Keratinocyte (primary cell): ENCODE measurements at regions not wholly inside any gene's neighbourhood (a gene's known extent, or its start where the extent isn't known, plus 50 kb on each side); places are given as distances from the start of the nearest gene placed in this dataset.

ENCODE experiments used
- DNase-seq: peaks from one replicate; pipeline ENCODE4 v3.0.0-alpha.2; 2011; ENCODE audit warnings: low read depth, missing footprints, low spot score
- FAIRE-seq: peaks from 2 replicates; lab custom pipeline; 2011; peaks lifted over from hg19 to GRCh38; lab: Jason Lieb, UNC
- H2AFZ ChIP-seq: 2 replicates; pipeline ENCODE4 v1.6.0; 2012; ENCODE audit warnings: low read length, control low read depth, inconsistent platforms; ENCODE audit not compliant: control insufficient read depth
- H3K27ac ChIP-seq: 2 replicates; pipeline ENCODE4 v1.5.1; 2011; ENCODE audit warnings: low read length; ENCODE audit not compliant: control insufficient read depth, insufficient read depth
- H3K27me3 ChIP-seq: 3 replicates; pipeline ENCODE4 v1.6.0; 2011; ENCODE audit warnings: low read length; ENCODE audit not compliant: control insufficient read depth, insufficient read depth; ENCODE audit errors: extremely low read depth
- H3K36me3 ChIP-seq, 2 experiments: 2 replicates in 1 of 2; 3 replicates in 1 of 2; pipeline ENCODE4 v1.5.1; 2011; ENCODE audit warnings: low read length in 2 of 2, mild to moderate bottlenecking in 1 of 2; ENCODE audit not compliant: control insufficient read depth in 2 of 2, insufficient read depth in 2 of 2; ENCODE audit errors: extremely low read depth in 1 of 2
- H3K4me1 ChIP-seq: 3 replicates; pipeline ENCODE4 v1.5.1; 2011; ENCODE audit warnings: low read length; ENCODE audit not compliant: control insufficient read depth, insufficient read depth; ENCODE audit errors: extremely low read depth
- H3K4me2 ChIP-seq: 3 replicates; pipeline ENCODE4 v1.6.0; 2011; ENCODE audit warnings: low read depth, low read length; ENCODE audit not compliant: control insufficient read depth, insufficient read depth; ENCODE audit errors: extremely low read depth
- H3K4me3 ChIP-seq, 3 experiments: fragments of 200-600 bp in 1 of 3; sonication (generic) in 1 of 3; 2 replicates in 2 of 3; 3 replicates in 1 of 3; pipeline ENCODE4 v1.5.1; 2011 to 2016; ENCODE audit warnings: low read length in 3 of 3, mild to moderate bottlenecking in 3 of 3, control low read depth in 2 of 3, inconsistent platforms in 1 of 3, low read depth in 1 of 3, mixed read lengths in 1 of 3, mixed run types in 1 of 3, moderate library complexity in 1 of 3; ENCODE audit not compliant: control insufficient read depth in 2 of 3, insufficient read depth in 2 of 3; ENCODE audit errors: extremely low read depth in 1 of 3
- H3K79me2 ChIP-seq: 2 replicates; pipeline ENCODE4 v1.6.0; 2012; ENCODE audit warnings: low read length; ENCODE audit not compliant: control insufficient read depth, insufficient read depth
- H3K9ac ChIP-seq: 3 replicates; pipeline ENCODE4 v1.6.0; 2011; ENCODE audit warnings: low read length; ENCODE audit not compliant: control insufficient read depth, insufficient read depth; ENCODE audit errors: extremely low read depth
- H3K9me1 ChIP-seq: 3 replicates; pipeline ENCODE4 v1.6.0; 2011; ENCODE audit warnings: low read length; ENCODE audit not compliant: control insufficient read depth, insufficient read depth; ENCODE audit errors: extremely low read depth
- H3K9me3 ChIP-seq: 2 replicates; pipeline ENCODE4 v1.5.1; 2012; ENCODE audit warnings: low read depth, low read length; ENCODE audit not compliant: control insufficient read depth
- H4K20me1 ChIP-seq: 3 replicates; pipeline ENCODE4 v1.6.0; 2011; ENCODE audit warnings: low read length; ENCODE audit not compliant: control insufficient read depth, insufficient read depth; ENCODE audit errors: extremely low read depth
- EZH2 ChIP-seq: IDR thresholded peaks from one replicate; pipeline ENCODE4 v1.6.1; 2012; ENCODE audit warnings: inconsistent platforms, mild to moderate bottlenecking, low read length, moderate library complexity
- dilution Hi-C: fragments of 300-500 bp; cut with MboI; formaldehyde crosslinking; loops from one replicate; pipeline ENCODE4 v1.7.0; 2020; ENCODE audit warnings: low sequenced_read_pairs; ENCODE audit not compliant: extremely low pct_ligation_motif_present
- TF ChIP-seq, protein P1 (sequence below), 3 experiments: IDR thresholded peaks in 1 of 3; conservative IDR thresholded peaks in 1 of 3; optimal IDR thresholded peaks in 1 of 3; 2 replicates in 2 of 3; 3 replicates in 1 of 3; pipeline versions ENCODE3 to v1.5.1; 2011; ENCODE audit warnings: low read length in 3 of 3, mild to moderate bottlenecking in 3 of 3, moderate library complexity in 2 of 3, control low read depth in 1 of 3, inconsistent platforms in 1 of 3; ENCODE audit not compliant: insufficient read depth in 2 of 3; ENCODE audit errors: extremely low read depth in 1 of 3

DNA sequence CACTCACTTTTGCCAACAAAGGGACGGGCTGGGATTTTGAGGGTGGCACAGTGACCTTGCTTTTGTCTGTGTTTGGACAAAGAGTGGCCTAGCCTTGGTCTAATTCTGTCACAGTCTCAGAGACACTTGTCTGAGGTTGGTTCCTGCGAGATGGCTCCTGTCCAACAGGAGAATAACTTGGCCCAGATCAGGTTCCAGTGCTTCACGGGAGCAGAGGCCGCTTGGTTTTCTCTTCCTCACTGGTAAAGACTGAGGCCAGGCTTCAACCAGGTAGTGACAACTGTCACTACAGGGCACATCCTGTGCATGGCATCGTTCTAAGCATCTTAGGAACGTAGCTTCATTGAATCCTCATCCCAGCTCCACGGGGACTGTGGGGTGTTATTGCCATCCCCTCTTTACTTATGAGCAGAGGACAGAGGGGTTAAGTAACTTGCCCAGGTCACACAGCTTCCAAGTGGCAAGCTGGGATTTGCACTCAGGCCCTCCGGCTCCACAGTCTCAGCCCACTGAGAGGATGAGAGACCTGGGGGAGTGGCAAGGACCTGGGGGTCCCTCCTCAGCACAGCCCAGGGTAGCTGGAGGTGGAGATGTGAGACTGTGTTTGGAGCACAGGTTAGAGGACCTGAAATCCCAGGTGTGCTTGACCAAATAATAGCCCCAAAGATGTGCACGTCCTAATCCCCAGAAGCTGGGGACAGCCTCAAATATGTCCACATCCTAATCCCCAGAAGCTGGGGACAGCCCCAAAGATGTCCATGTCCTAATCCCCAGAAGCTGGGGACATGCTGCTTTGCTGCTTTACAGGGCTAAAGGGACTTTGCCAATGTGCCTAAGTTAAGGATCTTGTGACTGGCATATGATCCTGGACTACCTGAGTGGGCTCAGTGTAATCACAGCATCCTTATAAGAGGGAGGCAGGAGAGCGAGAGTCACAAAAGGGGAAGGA, 179.2 kb upstream of the RTL1 start:
- Histone ChIP-seq H4K20me1 (no peaks in the 10 kb centered on the region), H3K9me1 (no peaks in the 10 kb centered on the region), H3K36me3 (no peaks in the 10 kb centered on the region), H3K9ac (no peak overlapping the region), H3K27ac (no peak overlapping the region), H3K9me3 (no peaks in the 10 kb centered on the region), H3K4me2 (no peak overlapping the region), H2AFZ (no peak overlapping the region), H3K4me3 (no peak overlapping the region), H3K27me3 (peaks cover 29% of the 10 kb centered on the region), H3K79me2 (no peaks in the 10 kb centered on the region), H3K4me1 (no peaks in the 10 kb centered on the region)
- dilution Hi-C loops = no loop called here
- no peak for DNase-seq
- FAIRE-seq = no peak
- no peak for TF ChIP-seq EZH2
- TF ChIP-seq, protein P1, sequence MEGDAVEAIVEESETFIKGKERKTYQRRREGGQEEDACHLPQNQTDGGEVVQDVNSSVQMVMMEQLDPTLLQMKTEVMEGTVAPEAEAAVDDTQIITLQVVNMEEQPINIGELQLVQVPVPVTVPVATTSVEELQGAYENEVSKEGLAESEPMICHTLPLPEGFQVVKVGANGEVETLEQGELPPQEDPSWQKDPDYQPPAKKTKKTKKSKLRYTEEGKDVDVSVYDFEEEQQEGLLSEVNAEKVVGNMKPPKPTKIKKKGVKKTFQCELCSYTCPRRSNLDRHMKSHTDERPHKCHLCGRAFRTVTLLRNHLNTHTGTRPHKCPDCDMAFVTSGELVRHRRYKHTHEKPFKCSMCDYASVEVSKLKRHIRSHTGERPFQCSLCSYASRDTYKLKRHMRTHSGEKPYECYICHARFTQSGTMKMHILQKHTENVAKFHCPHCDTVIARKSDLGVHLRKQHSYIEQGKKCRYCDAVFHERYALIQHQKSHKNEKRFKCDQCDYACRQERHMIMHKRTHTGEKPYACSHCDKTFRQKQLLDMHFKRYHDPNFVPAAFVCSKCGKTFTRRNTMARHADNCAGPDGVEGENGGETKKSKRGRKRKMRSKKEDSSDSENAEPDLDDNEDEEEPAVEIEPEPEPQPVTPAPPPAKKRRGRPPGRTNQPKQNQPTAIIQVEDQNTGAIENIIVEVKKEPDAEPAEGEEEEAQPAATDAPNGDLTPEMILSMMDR (optimal IDR thresholded peaks at IDR 0.05 in 1 of 3, IDR thresholded peaks at IDR 0.05 in 1 of 3, conservative IDR thresholded peaks at IDR 0.05 in 1 of 3; ENCODE audit: extremely low read depth in 1 of 3, insufficient read depth in 2 of 3, low read length in 3 of 3) = no peak

DNA sequence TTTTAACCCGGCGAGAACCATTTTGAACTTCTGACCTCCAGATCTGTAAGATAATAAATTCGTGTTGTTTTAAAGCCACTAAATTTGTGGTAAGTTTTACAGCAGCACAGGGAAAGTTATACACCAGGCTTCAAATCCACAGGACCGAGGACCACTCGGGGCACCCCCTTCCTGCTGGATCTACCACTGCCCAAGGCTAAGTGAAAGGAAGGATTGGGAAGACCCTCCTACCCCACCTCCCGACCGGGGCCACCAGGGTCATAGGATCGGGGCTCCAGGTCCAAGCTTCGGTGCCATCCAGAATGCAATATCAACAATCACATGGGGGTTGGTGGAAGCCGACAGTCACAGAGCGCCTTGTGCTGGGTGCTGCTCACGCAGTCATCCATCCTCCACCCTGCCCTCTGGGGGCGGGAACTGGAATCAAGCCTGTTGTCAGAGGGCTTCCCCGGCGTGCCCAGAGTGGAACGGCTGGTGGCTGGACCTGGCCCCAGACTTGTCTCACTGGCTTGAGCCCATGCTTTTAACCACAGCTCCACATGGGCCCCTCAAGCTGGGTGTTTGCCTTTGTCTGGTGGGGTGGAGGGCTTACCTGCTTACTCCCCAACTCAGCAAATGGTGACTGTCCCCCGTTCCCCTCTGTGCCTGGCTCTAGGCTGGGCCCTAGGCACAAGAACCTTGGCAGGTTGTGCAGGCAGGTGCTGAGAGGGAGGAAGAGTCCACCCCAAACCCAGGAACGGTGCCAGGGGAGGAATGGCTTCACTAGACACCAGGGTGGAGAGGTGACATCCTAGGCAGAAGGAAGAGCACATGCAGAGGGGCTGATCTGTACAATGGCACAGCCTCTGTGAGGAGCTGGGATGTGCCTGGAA, 180.3 kb upstream of the RTL1 start:
- TF ChIP-seq, protein P1 (optimal IDR thresholded peaks at IDR 0.05 in 1 of 3, IDR thresholded peaks at IDR 0.05 in 1 of 3, conservative IDR thresholded peaks at IDR 0.05 in 1 of 3; ENCODE audit: extremely low read depth in 1 of 3, insufficient read depth in 2 of 3, low read length in 3 of 3) = peak; percentile 25 to 67 (median 59)
- TF ChIP-seq EZH2 = no peak
- Histone ChIP-seq H2AFZ (no peak overlapping the region), H3K9me1 (no peaks in the 10 kb centered on the region), H3K4me1 (no peaks in the 10 kb centered on the region), H3K4me3 (no peak overlapping the region), H4K20me1 (no peaks in the 10 kb centered on the region), H3K79me2 (no peaks in the 10 kb centered on the region), H3K36me3 (no peaks in the 10 kb centered on the region), H3K27ac (no peak overlapping the region), H3K9ac (no peak overlapping the region), H3K27me3 (peaks cover 18% of the 10 kb centered on the region), H3K4me2 (no peak overlapping the region), H3K9me3 (no peaks in the 10 kb centered on the region)
- DNase-seq = no peak
- FAIRE-seq = no peak
- dilution Hi-C loops = no loop called here
